ENCODE measurements at regions not wholly inside any gene's neighbourhood (a gene's known extent, or its start where the extent isn't known, plus 50 kb on each side); places are given as distances from the start of the nearest gene placed in this dataset.
"Not testable (repeated sequence)": the region's sequence is repeated elsewhere in the genome, so short reads cannot be mapped to it uniquely, and the experiment has no call there.

DNA sequence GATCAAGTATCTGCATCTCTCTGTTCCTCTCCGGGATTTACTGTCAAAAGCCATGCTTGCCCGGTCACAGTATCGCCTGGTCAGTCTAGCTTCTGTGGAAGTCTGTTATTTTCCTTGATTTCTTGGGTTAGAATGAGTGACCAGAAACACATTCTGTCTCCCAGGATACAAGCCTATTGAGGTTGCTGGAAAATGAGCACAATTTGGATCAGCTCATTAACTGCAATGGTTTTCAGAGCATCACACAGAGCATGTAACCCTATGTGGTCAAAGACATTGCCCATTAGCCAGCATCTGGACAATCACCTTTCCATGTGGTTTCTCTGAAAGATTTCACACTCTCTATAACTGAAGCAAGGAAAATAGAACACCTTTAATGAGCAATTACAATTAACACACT, 124.2 kb upstream of the FAM98A start:
- no peak for DNase-seq

DNA sequence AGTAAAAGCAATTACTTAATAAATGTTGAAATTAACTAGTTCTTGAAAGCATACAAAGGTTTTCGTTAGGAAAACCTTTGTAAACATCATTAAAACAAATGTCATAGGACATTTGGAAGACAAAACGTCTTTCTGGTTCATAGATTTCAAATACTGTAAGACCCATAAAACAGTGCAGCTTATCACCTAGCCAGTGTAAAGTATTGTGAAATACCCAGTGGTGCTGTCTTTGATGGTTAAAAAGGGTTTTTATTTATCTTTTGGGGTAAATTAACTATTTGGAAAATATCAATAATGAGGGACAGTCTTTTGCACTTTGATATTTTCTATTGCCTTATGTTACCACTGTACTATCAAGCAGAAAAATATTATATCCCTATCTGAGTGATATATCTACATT, 120.0 kb upstream of the FAM98A start:
- no peak for DNase-seq

DNA sequence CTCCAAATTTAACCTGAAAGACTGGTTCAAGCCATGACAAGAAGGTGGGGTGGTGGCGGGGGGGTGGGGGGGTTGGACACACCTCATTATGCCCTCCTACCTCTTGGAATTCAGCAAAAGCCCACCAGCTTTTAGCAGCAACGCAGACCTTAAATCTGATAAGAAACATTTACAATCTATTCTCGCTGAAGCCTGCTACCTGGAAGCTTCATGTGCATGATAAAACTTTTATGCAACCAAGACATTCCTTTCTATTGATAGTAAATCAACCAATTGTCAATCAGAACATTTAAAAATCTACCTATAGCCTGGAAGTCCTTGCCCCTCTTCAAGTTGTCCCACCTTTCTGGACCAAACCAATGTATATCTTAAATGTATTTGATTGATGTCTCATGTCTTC, 113.6 kb upstream of the FAM98A start:
- no peak for DNase-seq

DNA sequence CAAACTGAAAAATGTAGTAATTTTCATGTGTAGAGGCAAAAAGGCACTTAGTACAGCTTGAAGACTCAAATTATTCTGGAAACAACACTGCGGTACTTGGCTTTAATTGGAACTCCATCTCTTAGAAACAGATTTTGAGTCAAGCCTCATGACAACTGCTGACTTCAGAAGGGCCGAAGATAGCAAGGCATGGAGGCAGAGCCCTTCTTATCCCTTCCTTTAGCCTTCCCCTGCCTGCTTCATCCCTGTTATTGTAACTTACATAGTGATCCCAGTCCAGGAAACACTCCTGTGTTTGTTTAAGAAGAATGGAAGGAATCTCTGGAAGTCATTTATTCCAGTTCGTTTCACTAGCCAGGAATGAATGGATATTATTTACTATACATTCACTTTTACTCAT, 110.9 kb upstream of the FAM98A start:
- no peak for DNase-seq

DNA sequence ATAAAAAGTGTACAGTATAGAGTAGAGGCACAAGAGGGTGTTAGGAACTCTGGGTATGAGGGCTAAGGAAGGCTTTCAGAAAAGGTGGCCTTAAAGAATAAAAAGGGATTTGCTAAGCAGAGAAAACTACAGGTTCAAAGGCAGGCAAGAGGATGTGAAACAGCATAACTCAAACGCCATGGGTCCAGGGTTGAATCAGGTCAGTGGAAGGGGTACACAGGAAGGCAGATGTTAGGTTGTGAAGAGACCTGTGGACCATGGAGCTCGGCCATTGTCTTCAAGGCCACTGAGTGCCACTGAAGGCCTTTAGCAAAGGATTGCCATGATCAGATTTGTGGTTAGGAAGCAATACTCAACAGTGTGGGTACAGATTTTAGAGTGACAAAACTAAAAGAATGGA, 108.2 kb upstream of the FAM98A start:
- DNase-seq = no peak

DNA sequence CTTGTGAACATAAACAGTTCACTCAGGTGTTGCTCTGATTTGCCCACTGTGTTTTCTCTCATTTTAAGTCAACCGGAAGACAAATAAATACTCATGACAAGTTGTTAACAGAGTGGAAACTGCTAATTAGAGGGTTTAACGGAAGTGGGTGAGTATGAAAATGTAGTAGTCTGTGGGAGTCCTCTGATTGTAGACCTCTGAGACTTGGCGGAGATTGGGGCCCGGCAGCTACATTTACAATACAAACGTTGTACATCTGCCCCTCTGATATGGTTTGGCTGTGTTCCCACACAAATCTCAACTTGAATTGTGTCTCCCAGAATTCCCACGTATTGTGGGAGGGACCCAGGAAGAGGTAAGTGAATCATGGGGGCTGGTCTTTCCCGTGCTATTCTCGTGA, 107.3 kb upstream of the FAM98A start:
- no peak for DNase-seq

DNA sequence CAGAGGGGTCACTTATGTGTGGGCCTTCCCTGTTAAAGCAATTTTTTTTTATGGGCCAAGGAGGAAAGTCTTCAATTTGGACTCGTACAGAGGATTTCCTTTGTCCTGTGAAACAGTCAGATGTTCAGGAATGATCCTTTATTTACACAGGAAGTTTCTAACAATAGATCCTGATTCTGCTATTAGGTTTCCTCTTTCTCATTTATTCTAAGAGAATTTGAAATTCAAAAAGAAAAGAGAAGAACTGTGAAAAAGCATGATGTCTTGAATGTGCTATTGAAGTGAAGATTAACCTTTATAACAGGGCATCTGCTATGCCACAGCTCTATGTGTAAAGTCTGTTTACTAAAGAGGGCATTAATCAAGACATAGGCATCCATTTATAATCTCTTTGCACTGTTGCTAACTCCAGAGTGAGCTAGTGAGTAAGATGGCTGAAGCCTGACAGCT, 105.3 kb upstream of the FAM98A start:
- DNase-seq = no peak

DNA sequence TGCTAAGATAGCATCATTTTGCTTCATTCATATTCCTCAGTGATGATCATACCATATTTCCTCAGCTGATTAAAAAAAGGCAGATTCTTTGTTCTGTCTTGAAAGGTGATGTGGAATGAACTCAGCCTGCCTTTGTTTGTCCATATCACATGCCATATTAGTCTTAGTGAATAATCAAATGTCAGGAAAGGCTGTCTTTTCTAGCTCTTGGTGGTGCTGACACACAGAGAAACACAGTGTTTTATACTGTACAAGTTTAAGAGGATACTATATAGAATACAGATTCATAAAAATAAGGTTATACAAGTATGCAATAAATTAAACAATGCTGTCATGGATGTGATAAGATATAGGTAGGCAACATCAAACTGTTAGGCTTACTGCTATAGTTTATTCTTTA, 97.1 kb upstream of the FAM98A start:
- DNase-seq = no peak

DNA sequence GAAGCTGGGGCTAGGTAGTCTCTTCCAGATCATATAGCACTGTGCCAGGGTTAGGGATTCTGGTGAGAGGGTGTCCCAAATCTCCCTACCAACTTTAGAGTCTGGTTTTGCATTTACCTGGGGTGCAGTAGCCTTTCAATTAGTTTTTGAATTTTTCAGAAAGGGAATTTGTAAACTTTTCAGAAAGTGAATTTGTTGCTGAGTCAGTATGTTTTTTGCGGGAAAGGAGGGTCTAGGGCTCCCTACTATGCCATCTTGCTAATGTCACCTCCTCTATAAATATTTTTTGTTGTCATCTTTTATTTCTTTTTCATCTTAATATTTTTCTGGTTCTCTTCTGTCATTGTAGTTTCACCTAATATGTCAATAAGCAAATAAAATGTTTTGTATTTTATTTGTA, 95.8 kb upstream of the FAM98A start:
- DNase-seq = no peak

DNA sequence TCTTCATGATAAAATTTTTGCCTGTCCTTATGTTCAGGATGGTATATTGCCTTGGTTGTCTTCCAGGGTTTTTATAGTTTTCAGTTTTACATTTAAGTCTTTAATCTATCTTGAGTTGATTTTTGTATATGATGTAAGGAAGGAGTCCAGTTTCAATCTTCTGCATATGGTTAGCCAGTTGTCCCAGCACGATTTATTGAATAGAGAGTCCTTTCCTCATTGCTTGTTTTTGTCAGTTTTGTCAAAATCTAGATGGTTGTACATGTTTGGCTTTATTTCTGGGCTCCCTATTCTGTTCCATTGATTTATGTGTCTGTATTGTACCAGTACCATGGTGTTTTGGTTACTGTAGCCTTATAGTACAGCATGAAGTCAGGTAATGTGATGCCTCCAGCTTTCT, 91.6 kb upstream of the FAM98A start:
- DNase-seq = not testable (repeated sequence)

DNA sequence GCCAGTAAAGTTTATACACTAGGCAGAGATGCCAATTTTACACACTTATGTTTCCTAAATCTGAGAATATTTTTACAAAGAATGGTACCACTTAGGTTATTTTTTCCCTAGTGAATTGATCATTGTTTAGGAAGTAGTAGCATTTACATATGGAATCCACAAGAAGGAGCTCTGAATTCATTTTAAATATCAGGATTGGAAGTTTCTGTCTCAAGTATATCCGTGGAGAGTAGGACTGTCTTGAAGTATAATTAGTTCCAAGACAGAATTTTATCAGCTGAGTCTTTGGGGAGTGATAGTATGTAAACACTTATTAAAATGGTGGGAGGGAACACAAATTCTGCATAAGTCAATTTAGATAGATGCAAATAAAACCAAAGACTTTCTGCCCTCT, 82.3 kb upstream of the FAM98A start:
- no peak for DNase-seq

DNA sequence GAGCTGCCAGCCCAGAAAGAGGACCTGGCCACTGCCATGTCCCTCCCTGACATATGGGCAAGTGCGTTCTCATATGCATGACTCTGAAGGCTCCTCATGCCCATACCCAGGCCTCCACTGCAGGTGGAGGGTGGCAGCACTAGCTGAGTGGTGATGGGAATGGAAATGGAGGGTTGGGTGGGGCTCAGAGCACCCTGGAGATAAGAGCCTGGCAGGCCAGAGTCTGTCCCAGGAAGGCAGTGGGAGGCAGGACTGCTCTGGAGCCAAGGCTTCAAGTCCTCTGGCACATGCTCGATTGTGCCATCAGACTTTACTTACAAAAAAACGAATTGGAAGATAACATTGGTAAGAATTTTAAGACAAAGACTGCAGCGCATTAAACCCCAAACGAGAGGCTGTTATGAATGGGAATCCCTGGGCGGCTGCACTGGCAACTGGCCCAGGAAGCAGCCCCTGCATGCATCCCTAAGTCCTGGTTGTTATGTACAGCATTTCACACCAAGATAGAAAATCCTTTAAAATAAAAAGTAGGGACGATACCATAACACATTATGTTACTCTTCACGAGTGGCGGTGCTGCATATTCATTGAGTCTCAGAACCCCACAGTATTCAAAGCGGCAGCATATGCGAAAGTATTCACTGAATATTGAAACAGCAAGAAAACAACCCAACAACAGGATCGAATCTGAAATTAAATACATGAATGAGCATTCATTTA, 81.7 kb upstream of the FAM98A start:
- DNase-seq = no peak

DNA sequence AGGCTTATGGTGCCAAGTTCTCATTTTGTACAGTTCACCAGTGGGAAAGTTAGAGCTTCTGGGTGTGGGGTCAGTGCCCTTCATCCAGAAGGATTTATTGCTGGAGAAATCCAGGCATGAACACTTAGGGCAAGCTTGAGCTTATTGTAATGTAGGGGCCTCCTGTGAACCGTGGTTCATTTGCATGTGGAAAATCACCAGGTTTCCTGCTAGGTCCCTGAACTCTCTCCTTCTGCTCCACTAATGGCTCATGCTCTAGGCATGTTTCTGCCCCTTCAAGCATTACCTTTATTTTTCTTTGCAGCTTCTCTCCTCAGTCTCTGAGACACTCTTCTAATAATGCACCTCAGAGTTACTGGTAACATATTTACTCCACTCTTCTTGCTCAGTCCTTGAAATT, 79.3 kb upstream of the FAM98A start:
- no peak for DNase-seq

DNA sequence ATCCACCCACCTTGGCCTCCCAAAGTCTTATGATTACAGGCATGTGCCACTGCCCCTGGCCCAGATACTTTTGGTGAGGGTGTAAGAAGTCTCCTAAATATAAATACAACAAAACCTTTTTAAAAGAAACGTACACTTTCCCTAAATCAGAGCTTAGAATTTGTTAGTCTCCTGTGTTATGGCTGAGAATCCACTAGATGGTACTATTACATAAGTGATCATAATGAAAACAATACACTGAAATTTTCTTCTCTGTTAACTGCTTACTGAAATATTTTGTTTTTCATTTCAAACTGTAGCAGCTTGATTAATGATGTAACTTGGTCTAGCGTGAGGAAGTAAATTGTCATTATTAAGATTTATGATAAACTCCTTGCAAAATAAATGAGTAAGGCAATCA, 74.8 kb upstream of the FAM98A start:
- no peak for DNase-seq

DNA sequence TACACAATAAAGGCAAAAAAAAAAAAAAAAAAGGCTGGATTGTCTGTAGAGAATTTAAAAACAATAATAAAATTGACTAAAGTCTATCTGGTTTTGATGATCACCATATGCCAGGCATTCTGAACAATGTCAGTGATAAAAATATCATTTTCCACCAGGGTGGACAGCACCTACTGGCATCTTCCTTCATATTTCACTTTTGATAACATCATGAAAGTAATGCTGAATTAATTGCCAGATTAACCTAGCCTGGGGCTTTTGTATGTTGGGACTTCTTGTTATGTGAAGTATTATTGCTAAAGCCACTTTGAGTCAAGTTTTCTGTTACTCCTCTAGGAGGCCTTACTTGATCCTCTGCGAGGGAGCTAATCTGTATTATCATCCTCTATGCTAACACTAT, 73.8 kb upstream of the FAM98A start:
- DNase-seq = no peak

DNA sequence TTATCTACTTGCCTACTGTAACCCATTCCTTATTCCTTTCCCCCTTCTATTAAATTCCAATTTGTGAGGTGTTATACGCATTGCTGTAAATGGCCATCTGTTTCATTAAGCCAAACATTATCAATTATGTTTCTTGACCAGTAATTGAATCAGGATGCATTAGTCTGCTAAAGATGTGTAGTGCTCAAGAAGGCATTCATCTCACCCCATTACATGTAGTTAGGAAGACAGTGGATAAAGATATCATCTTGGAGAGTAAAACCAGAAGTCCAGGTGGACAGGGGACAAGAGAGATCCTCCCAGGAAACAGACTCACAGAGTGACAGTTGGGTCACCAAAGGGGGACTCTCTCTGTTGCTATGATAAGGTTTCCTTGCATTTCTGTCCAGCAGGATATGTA, 73.3 kb upstream of the FAM98A start:
- no peak for DNase-seq

DNA sequence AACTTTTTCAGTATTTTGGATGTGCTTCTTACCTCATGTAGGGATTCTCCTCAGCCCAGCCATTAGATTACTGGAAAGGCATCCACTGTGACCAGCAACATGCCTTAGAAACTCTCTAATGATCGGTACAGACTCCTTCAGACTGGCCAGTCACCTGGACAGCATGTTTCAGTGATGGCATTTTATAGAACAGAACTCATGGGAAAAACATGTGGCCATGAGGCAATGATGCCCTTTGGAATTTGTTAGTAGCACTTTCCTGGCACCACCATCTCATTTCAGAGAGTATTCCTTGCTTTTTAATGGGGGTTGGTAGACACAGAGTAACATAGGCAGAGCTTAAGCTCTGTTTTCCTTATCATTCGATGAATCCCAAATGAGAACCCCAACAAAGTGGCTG, 72.1 kb upstream of the FAM98A start:
- DNase-seq = no peak

DNA sequence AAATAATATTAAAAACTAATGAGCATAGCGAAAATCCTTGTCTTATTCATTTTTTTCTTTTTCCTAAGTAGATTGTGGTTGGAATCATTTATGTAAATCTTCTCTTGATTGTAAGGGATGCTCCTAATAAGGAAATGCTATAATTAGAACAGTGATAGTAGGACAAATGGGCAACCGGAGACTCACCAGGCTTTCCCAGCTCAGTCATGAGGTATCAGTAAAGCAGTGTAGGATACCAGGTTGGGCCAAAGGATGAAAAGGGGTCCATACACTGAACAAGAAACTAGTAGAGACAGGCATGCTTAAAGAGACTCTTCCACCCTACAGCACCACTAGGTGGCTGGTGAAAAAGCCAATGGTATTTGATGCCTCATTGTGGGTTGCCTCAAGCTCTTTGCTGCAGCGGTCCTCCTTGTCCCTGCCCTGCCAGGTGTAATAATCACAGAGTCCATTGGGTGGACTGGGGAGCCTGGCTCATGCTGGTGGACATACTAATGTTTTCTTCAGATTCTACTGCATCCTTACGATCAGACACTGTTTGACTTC, 71.4 kb upstream of the FAM98A start:
- no peak for DNase-seq

DNA sequence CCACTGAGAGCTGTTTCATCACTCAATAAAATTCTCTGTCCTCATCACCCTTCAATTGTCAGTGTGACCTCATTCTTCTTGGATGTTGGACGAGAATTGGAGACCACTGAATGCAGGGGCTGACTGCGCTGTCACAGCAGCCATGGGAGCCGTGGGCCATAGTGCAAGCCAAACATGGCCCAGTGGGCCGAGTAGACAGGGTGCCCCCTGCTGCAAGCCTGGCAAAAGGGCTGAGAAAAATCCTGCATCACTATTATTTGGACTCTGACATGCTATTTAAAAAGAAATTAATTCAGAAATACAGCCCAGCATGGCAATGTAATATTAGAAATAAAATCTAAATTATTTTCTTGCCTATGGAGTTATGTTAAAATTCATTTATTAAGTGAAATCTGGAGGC, 67.8 kb upstream of the FAM98A start:
- no peak for DNase-seq

DNA sequence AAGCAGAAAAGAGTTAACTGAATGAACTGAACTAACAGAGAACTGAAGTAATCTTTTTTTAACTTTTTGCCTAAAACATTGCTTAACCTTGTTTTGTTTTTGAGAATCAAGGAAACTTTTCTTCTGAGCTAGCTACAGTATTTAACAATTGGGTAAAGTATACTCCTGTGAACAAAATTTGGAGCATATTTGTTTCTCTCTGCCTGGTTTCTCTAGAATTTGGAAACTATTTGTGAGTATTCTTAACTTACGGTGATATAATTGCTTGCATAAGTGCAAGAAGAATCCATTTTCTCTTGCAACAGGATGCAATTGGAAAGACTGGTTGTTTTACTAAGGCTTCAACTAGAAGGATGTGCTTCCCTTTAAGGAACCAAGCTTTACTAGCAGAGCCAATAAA, 65.9 kb upstream of the FAM98A start:
- DNase-seq = no peak

DNA sequence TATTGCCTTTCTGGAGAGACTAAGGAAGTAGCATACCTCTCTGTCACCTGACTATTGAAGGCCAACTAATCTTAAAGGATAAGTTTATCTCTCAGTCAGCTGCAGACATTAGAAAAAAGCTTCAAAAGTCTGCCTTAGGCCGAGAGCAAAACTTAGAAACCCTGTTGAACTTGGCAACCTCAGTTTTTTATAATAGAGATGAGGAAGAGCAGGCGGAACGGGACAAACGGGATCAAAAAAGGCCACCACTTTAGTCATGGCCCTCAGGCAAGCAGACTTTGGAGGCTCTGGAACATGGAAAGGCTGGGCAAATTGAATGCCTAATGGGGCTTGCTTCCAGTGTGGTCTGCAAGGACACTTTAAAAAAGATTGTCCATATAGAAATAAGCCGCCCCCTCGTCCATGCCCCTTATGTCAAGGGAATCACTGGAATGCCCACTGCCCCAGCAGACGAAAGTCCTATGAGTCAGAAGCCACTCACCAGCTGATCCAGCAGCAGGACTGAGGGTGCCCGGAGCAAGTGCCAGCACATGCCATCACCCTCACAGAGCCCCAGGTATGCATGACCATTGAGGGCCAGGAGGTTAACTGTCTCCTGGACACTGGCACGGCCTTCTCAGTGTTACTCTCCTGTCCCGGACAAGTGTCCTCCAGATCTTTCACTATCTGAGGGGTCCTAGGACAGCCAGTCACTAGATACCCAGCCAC, 61.5 kb upstream of the FAM98A start:
- DNase-seq = no peak

DNA sequence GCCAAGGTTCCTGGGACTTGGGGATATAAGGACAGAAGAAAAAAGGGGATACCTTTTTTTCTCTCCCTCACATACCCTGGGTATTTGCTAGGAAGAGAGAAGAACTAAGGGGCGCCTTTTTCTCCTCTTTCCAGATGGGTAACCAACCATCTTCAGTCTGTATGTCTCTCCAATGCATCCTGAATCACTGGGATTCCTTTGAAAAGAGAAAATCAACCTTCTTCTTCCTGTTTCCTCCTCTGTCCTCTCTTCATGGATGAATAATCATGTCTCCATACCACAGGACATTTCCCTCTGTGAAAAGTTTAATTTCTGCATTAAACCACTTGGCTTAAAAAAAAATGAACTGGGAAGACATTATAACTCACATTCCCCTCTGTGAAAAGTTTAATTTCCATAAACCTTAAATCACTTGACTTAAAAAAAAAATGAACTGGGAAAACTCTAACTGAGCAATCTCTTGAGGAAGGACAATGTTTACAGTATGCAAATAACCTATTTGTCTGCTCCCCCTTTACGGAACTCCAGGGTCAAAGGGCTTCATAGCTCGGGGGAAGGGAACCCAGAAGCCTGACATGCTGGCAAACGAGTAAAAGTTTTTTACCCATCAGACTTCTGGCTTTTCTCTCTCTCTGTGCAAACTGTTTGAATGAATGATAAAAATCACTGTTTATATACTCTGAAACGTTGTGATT, 56.7 kb upstream of the FAM98A start:
- DNase-seq = no peak

DNA sequence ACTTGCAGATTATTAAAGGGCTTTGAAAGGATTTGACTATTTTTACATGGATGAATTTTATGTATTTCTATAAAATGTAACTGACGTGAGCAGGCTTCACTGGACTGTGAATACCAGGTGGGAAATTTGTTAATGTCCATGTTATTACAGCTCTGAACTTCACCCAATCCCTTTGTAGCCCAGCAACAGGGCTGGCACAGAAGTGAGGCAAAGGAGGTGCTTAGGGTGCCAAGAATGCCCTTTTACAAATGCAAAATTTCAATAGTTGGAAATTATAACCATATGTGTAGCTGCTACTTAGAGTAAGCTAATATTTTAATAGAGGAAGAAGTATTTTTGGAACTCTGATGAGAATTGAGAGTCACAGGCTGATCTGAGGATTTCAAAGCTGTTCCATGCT, 53.7 kb upstream of the FAM98A start:
- DNase-seq = no peak

DNA sequence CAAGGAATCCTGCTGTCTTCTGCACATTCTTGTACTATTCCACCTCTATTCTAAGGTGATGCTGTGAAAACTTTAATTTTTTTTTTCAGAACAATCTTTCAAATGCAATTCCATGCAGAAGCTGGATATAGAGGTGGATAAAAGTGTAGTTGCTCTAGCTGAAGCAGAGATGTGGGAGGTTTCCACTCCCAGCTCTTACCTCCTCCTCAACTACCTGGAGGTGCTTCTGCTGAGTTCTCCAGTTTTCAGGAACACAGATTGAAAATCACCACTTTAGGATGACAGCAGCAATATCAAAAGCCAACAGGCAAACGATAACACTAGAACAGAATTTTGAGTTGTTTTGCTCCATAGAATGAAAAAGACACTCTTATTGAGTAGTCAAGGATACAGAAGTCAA, 51.1 kb upstream of the FAM98A start:
- no peak for DNase-seq
